ENCODE measurements at regions not wholly inside any gene's neighbourhood (a gene's known extent, or its start where the extent isn't known, plus 50 kb on each side); places are given as distances from the start of the nearest gene placed in this dataset.

DNA sequence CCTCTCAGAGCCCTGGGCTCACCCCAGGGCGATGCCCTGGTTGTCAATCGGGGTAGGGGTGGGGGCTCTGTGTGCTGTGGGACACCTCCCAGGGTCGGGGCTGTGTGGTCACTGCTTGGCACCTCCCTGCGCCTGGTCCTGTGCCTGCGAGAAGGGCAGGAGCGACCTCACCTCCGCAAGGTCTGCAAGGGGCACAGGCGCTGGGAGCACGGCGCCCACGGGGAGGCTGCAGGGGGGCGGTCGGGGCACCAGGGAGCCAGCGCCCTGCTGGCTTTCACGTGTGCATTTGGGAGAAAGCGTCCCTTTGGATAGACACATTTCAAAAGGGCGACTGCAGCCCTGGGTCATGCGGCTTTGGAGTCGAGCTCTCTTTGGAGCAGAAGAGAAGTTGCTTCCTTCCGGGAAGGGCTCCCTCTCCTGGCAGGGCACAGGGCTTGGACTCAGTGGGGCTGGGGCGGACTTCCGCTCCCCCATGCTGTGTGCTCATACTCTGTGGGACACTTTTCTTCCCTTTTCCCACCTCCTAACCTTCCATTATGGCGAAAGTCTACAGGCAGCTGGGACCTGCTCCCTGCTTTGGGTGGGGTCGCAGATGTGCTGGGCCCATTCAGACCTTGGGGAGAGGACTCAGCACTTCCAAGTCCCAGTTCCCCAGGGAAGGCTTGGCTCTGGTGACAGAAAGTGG, 52.9 kb upstream of the SLC28A3 start:
- Histone ChIP-seq H3K27me3 (ENCODE audit: insufficient read depth, low read length, poor library complexity) (no peaks in the 10 kb centered on the region), H3K36me3 (ENCODE audit: control insufficient read depth, insufficient read depth, low read length) (no peaks in the 10 kb centered on the region), H3K79me2 (ENCODE audit: control insufficient read depth, insufficient read depth, low read length) (no peaks in the 10 kb centered on the region), H3K4ac (ENCODE audit: low read depth, low read length) (no peak overlapping the region), H3K9ac (ENCODE audit: low read length) (no peak overlapping the region), H3K23ac (ENCODE audit: low read length) (no peak overlapping the region), H2BK5ac (ENCODE audit: low read length) (no peak overlapping the region), H3K4me2 (ENCODE audit: low read length) (no peak overlapping the region), H3K4me1 (ENCODE audit: control insufficient read depth, low read depth, low read length) (no peaks in the 10 kb centered on the region), H3K79me1 (ENCODE audit: low read length) (no peaks in the 10 kb centered on the region), H2BK15ac (replicated peaks; ENCODE audit: low read depth) (no peak overlapping the region), H3K4me3 (ENCODE audit: low read length) (no peak overlapping the region), H3K18ac (ENCODE audit: low read length) (no peak overlapping the region), H3K56ac (ENCODE audit: low read length) (no peak overlapping the region), H2AK5ac (ENCODE audit: low read length) (no peak overlapping the region), H4K8ac (ENCODE audit: low read depth, low read length) (no peak overlapping the region), H4K5ac (ENCODE audit: low read length) (no peak overlapping the region), H3K27ac (ENCODE audit: low read depth, low read length) (no peak overlapping the region), H2BK120ac (ENCODE audit: low read depth, low read length) (no peak overlapping the region)
- no CpG with 5 or more reads among the region's 24 CpGs for WGBS (ENCODE audit: extremely low coverage, insufficient coverage, low lambda C conversion rate)
- no peak for DNase-seq

DNA sequence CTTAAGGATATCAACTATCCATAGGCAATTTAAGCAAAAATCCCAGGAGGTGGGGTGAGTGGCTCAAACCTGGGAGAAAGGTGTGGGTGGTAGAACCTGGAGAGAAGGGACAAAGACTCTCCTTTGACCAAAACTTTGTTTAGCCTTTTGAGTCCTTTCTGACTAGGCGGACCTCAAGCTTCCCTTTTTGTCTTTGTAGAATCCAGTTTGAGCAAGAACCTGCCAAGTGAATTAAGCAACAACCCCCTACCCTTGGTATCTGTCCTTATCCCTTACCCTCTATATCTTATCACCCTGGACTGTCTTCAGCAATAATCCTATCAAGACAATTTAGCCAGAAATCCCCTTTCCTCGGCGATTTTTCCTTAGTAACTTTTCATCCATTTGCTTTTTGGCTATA, 53.5 kb upstream of the SLC28A3 start:
- Histone ChIP-seq H3K27ac (ENCODE audit: low read depth, low read length) (no peak overlapping the region), H2BK5ac (ENCODE audit: low read length) (no peak overlapping the region), H4K8ac (ENCODE audit: low read depth, low read length) (no peak overlapping the region), H3K36me3 (ENCODE audit: control insufficient read depth, insufficient read depth, low read length) (no peaks in the 10 kb centered on the region), H3K9ac (ENCODE audit: low read length) (no peak overlapping the region), H3K79me2 (ENCODE audit: control insufficient read depth, insufficient read depth, low read length) (no peaks in the 10 kb centered on the region), H2AK5ac (ENCODE audit: low read length) (no peak overlapping the region), H2BK120ac (ENCODE audit: low read depth, low read length) (no peak overlapping the region), H3K18ac (ENCODE audit: low read length) (no peak overlapping the region), H3K23ac (ENCODE audit: low read length) (no peak overlapping the region), H3K79me1 (ENCODE audit: low read length) (no peaks in the 10 kb centered on the region), H3K27me3 (ENCODE audit: insufficient read depth, low read length, poor library complexity) (no peaks in the 10 kb centered on the region), H3K4ac (ENCODE audit: low read depth, low read length) (no peak overlapping the region), H3K4me1 (ENCODE audit: control insufficient read depth, low read depth, low read length) (no peaks in the 10 kb centered on the region), H3K56ac (ENCODE audit: low read length) (no peak overlapping the region), H4K5ac (ENCODE audit: low read length) (no peak overlapping the region), H2BK15ac (replicated peaks; ENCODE audit: low read depth) (no peak overlapping the region), H3K4me2 (ENCODE audit: low read length) (no peak overlapping the region), H3K4me3 (ENCODE audit: low read length) (no peak overlapping the region)
- WGBS (ENCODE audit: extremely low coverage, insufficient coverage, low lambda C conversion rate): no CpG with 5 or more reads among the region's 3 CpGs
- no peak for DNase-seq

DNA sequence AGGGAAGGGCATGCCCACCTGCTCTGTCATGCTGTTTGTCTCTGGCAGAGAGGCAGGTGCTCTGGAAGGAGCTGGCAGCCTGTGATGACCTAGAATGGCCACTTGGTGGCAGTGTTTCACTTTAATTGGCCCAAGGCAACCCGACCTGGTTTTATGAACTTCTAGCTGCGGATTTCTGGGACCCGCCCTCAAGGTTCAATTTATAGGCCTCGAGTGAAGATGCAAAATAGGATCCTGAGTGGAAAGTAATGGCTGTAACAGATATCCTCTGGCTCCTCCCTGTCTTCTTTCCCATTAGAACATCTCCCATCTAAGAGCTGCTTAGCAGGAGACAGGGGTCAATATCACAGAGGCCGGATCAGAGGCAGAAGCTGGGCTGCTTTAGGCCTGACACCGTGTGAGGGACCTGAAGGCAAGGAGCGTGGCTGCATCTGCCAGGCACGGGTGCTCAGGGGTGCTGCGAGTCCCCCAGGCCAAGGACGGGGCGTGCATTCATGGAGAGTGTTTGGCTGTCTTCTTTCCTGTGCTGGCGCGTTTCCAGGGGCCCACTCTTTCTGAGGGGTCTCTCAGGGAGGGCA, 56.7 kb upstream of the SLC28A3 start:
- no peaks in the 10 kb centered on the region for H3K79me2 ChIP-seq (ENCODE audit: control insufficient read depth, insufficient read depth, low read length)
- peak; percentile 76 for DNase-seq
- no peaks in the 10 kb centered on the region for H3K27me3 ChIP-seq (ENCODE audit: insufficient read depth, low read length, poor library complexity)
- H3K36me3 ChIP-seq (ENCODE audit: control insufficient read depth, insufficient read depth, low read length): no peaks in the 10 kb centered on the region
- no peaks in the 10 kb centered on the region for H3K79me1 ChIP-seq (ENCODE audit: low read length)
- no peak overlapping the region for H3K4me2 ChIP-seq (ENCODE audit: low read length)
- H3K18ac ChIP-seq (ENCODE audit: low read length): no peak overlapping the region
- H2BK5ac ChIP-seq (ENCODE audit: low read length): no peak overlapping the region
- no peak overlapping the region for H4K8ac ChIP-seq (ENCODE audit: low read depth, low read length)
- H2AK5ac ChIP-seq (ENCODE audit: low read length): no peak overlapping the region
- no peak overlapping the region for H3K9ac ChIP-seq (ENCODE audit: low read length)
- no peak overlapping the region for H3K56ac ChIP-seq (ENCODE audit: low read length)
- no peak overlapping the region for H3K23ac ChIP-seq (ENCODE audit: low read length)
- H3K4ac ChIP-seq (ENCODE audit: low read depth, low read length): no peak overlapping the region
- no peaks in the 10 kb centered on the region for H3K4me1 ChIP-seq (ENCODE audit: control insufficient read depth, low read depth, low read length)
- no CpG with 5 or more reads among the region's 13 CpGs for WGBS (ENCODE audit: extremely low coverage, insufficient coverage, low lambda C conversion rate)
- no peak overlapping the region for H3K27ac ChIP-seq (ENCODE audit: low read depth, low read length)
- no peak overlapping the region for H2BK120ac ChIP-seq (ENCODE audit: low read depth, low read length)
- H2BK15ac ChIP-seq (replicated peaks; ENCODE audit: low read depth): no peak overlapping the region
- H3K4me3 ChIP-seq (ENCODE audit: low read length): no peak overlapping the region
- no peak overlapping the region for H4K5ac ChIP-seq (ENCODE audit: low read length)

DNA sequence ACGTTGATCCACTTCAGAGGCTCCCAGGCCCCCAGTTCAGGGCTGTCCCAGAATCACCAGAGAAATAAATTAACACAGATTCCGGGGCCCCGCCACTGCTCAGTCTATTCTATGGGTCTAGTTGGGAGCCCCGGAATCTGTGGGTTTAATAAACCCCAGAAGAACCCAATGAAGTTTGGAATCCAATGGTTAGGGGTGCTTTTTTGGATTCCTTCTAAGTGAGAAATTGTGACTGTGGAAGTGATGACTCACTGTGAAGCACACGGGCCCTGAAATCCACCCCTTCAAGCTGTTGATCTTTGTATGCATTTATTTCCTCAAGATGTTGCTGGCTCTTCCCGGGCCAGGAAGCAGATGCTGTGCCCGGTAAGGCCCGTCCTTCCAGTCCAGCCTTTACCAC, 57.3 kb upstream of the SLC28A3 start:
- Histone ChIP-seq H4K5ac (ENCODE audit: low read length) (no peak overlapping the region), H2BK15ac (replicated peaks; ENCODE audit: low read depth) (no peak overlapping the region), H3K23ac (ENCODE audit: low read length) (no peak overlapping the region), H3K4me3 (ENCODE audit: low read length) (no peak overlapping the region), H2BK5ac (ENCODE audit: low read length) (no peak overlapping the region), H3K9ac (ENCODE audit: low read length) (no peak overlapping the region), H3K27me3 (ENCODE audit: insufficient read depth, low read length, poor library complexity) (no peaks in the 10 kb centered on the region), H3K79me2 (ENCODE audit: control insufficient read depth, insufficient read depth, low read length) (no peaks in the 10 kb centered on the region), H3K18ac (ENCODE audit: low read length) (no peak overlapping the region), H3K4ac (ENCODE audit: low read depth, low read length) (no peak overlapping the region), H3K79me1 (ENCODE audit: low read length) (no peaks in the 10 kb centered on the region), H4K8ac (ENCODE audit: low read depth, low read length) (no peak overlapping the region), H3K4me2 (ENCODE audit: low read length) (no peak overlapping the region), H2AK5ac (ENCODE audit: low read length) (no peak overlapping the region), H3K4me1 (ENCODE audit: control insufficient read depth, low read depth, low read length) (no peaks in the 10 kb centered on the region), H3K27ac (ENCODE audit: low read depth, low read length) (no peak overlapping the region), H3K56ac (ENCODE audit: low read length) (no peak overlapping the region), H3K36me3 (ENCODE audit: control insufficient read depth, insufficient read depth, low read length) (no peaks in the 10 kb centered on the region), H2BK120ac (ENCODE audit: low read depth, low read length) (no peak overlapping the region)
- peak; percentile 40 for DNase-seq
- no CpG with 5 or more reads among the region's 8 CpGs for WGBS (ENCODE audit: extremely low coverage, insufficient coverage, low lambda C conversion rate)

DNA sequence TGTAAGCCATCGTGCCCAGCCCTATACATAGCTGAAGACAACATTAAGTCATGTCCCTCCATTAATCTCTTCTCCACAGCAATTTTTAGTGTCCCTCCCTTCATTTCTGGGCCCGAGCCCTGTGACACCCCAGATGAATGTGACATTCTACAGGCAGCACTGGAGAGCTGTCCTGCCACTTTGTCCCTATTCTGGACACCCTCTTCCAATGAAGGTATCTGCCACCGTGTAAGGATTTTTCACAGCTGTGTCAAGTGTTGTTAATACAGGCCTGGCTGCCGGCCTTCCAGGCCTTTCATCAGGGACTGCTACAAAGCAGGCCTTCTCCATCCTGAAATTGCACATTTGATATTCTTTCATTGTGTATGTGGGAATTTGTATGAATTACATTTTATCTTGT, 62.0 kb upstream of the SLC28A3 start:
- no peaks in the 10 kb centered on the region for H3K79me2 ChIP-seq (ENCODE audit: control insufficient read depth, insufficient read depth, low read length)
- no peaks in the 10 kb centered on the region for H3K4me1 ChIP-seq (ENCODE audit: control insufficient read depth, low read depth, low read length)
- no CpG with 5 or more reads among the region's 4 CpGs for WGBS (ENCODE audit: extremely low coverage, insufficient coverage, low lambda C conversion rate)
- no peak overlapping the region for H3K4ac ChIP-seq (ENCODE audit: low read depth, low read length)
- H3K36me3 ChIP-seq (ENCODE audit: control insufficient read depth, insufficient read depth, low read length): no peaks in the 10 kb centered on the region
- no peak overlapping the region for H3K23ac ChIP-seq (ENCODE audit: low read length)
- H3K56ac ChIP-seq (ENCODE audit: low read length): no peak overlapping the region
- H3K4me3 ChIP-seq (ENCODE audit: low read length): no peak overlapping the region
- no peak overlapping the region for H3K4me2 ChIP-seq (ENCODE audit: low read length)
- H3K27me3 ChIP-seq (ENCODE audit: insufficient read depth, low read length, poor library complexity): no peaks in the 10 kb centered on the region
- no peak overlapping the region for H3K9ac ChIP-seq (ENCODE audit: low read length)
- H2BK5ac ChIP-seq (ENCODE audit: low read length): no peak overlapping the region
- no peaks in the 10 kb centered on the region for H3K79me1 ChIP-seq (ENCODE audit: low read length)
- H4K8ac ChIP-seq (ENCODE audit: low read depth, low read length): no peak overlapping the region
- no peak overlapping the region for H2BK120ac ChIP-seq (ENCODE audit: low read depth, low read length)
- no peak overlapping the region for H3K27ac ChIP-seq (ENCODE audit: low read depth, low read length)
- H2BK15ac ChIP-seq (replicated peaks; ENCODE audit: low read depth): no peak overlapping the region
- no peak overlapping the region for H4K5ac ChIP-seq (ENCODE audit: low read length)
- no peak overlapping the region for H2AK5ac ChIP-seq (ENCODE audit: low read length)
- no peak overlapping the region for H3K18ac ChIP-seq (ENCODE audit: low read length)
- DNase-seq: no peak

DNA sequence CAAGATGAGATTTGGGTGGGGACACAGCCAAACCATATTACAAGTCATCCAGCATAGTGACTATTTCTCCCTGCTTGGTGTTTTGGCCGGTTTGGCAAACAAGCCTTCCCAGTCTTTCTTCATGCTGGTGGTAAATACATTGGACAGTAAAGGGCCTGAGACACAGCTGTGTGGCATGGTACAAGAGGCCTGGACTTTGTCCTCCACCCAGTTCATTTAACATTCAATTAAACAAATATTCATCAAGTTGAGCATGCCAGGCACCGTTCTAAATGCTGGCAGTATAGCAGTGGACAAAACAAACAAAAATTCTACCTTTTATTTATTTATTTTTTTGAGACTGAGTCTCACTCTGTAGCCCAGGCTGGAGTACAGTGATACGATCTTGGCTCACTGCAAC, 62.7 kb upstream of the SLC28A3 start:
- H2BK120ac ChIP-seq (ENCODE audit: low read depth, low read length): no peak overlapping the region
- H3K9ac ChIP-seq (ENCODE audit: low read length): no peak overlapping the region
- H4K5ac ChIP-seq (ENCODE audit: low read length): no peak overlapping the region
- no peaks in the 10 kb centered on the region for H3K36me3 ChIP-seq (ENCODE audit: control insufficient read depth, insufficient read depth, low read length)
- no peak overlapping the region for H3K27ac ChIP-seq (ENCODE audit: low read depth, low read length)
- H3K56ac ChIP-seq (ENCODE audit: low read length): no peak overlapping the region
- no peak overlapping the region for H3K18ac ChIP-seq (ENCODE audit: low read length)
- H3K4me3 ChIP-seq (ENCODE audit: low read length): no peak overlapping the region
- no peak overlapping the region for H2AK5ac ChIP-seq (ENCODE audit: low read length)
- H3K79me2 ChIP-seq (ENCODE audit: control insufficient read depth, insufficient read depth, low read length): no peaks in the 10 kb centered on the region
- H2BK15ac ChIP-seq (replicated peaks; ENCODE audit: low read depth): no peak overlapping the region
- no peaks in the 10 kb centered on the region for H3K79me1 ChIP-seq (ENCODE audit: low read length)
- DNase-seq: no peak
- H2BK5ac ChIP-seq (ENCODE audit: low read length): no peak overlapping the region
- no CpG with 5 or more reads among the region's 3 CpGs for WGBS (ENCODE audit: extremely low coverage, insufficient coverage, low lambda C conversion rate)
- H3K27me3 ChIP-seq (ENCODE audit: insufficient read depth, low read length, poor library complexity): no peaks in the 10 kb centered on the region
- no peak overlapping the region for H3K23ac ChIP-seq (ENCODE audit: low read length)
- no peak overlapping the region for H3K4me2 ChIP-seq (ENCODE audit: low read length)
- H3K4ac ChIP-seq (ENCODE audit: low read depth, low read length): no peak overlapping the region
- H3K4me1 ChIP-seq (ENCODE audit: control insufficient read depth, low read depth, low read length): no peaks in the 10 kb centered on the region
- no peak overlapping the region for H4K8ac ChIP-seq (ENCODE audit: low read depth, low read length)
